ENCODE measurements at regions not wholly inside any gene's neighbourhood (a gene's known extent, or its start where the extent isn't known, plus 50 kb on each side); places are given as distances from the start of the nearest gene placed in this dataset.

GRCh38 chr4:53706422-53707032 is 115.2 kb upstream of the LNX1 start:
- peak in 2 of 3 donors; percentile 20 to 32 for DNase-seq
- no peaks in the 10 kb centered on the region for H3K9me3 ChIP-seq (replicated peaks in 1 of 2; ENCODE audit: control insufficient read depth in 1 of 2, insufficient read depth in 1 of 2, low read length in 2 of 2)
- no peak overlapping the region for H3K4me3 ChIP-seq (replicated peaks in 1 of 3; ENCODE audit: low read depth in 2 of 3, low read length in 3 of 3)
- Mint-ChIP-seq H3K27me3 (ENCODE audit: low read depth in 3 of 3) (peaks cover 0 to 3% (median 0%) of the 10 kb centered on the region in 3 donors), H3K9me3 (peaks cover 0 to 2% (median 0%) of the 10 kb centered on the region in 7 donors), H3K4me3 (no peak overlapping the region), H3K4me1 (peaks cover 17% of the 10 kb centered on the region), H3K27ac (no peak overlapping the region), H3K36me3 (no peaks in the 10 kb centered on the region)
- no peaks in the 10 kb centered on the region for H3K27me3 ChIP-seq (ENCODE audit: control insufficient read depth in 2 of 2, insufficient read depth in 2 of 2, low read length in 2 of 2)
- WGBS (ENCODE audit: insufficient coverage), result 76% methylated on average over 4 of the region's 8 CpGs
- no peaks in the 10 kb centered on the region for H4K20me1 ChIP-seq (ENCODE audit: insufficient read depth, low read length)
- no peaks in the 10 kb centered on the region for H3K36me3 ChIP-seq (replicated peaks in 1 of 2; ENCODE audit: control insufficient read depth in 1 of 2, insufficient read depth in 2 of 2, low read length in 2 of 2)
- intact Hi-C loops (cut with micrococcal nuclease), result no loop called here
- no peak overlapping the region for H2AFZ ChIP-seq (ENCODE audit: insufficient read depth, low read depth, low read length, poor library complexity, severe bottlenecking)
- H3K9ac ChIP-seq (ENCODE audit: insufficient read depth, low read length, poor library complexity, severe bottlenecking), result no peak overlapping the region
- TF ChIP-seq, protein P1, sequence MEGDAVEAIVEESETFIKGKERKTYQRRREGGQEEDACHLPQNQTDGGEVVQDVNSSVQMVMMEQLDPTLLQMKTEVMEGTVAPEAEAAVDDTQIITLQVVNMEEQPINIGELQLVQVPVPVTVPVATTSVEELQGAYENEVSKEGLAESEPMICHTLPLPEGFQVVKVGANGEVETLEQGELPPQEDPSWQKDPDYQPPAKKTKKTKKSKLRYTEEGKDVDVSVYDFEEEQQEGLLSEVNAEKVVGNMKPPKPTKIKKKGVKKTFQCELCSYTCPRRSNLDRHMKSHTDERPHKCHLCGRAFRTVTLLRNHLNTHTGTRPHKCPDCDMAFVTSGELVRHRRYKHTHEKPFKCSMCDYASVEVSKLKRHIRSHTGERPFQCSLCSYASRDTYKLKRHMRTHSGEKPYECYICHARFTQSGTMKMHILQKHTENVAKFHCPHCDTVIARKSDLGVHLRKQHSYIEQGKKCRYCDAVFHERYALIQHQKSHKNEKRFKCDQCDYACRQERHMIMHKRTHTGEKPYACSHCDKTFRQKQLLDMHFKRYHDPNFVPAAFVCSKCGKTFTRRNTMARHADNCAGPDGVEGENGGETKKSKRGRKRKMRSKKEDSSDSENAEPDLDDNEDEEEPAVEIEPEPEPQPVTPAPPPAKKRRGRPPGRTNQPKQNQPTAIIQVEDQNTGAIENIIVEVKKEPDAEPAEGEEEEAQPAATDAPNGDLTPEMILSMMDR (IDR thresholded peaks at IDR 0.05), result peak; percentile 61
- peaks cover 13 to 15% of the 10 kb centered on the region in 2 donors for H3K4me1 ChIP-seq (ENCODE audit: control insufficient read depth in 1 of 2, insufficient read depth in 2 of 2, low read length in 2 of 2)
- no peak overlapping the region for H3K27ac ChIP-seq (ENCODE audit: low read depth in 1 of 2, low read length in 2 of 2)
- no peak overlapping the region for H3K4me2 ChIP-seq (replicated peaks; ENCODE audit: extremely low read depth, low read length, poor library complexity, severe bottlenecking)
- H3K79me2 ChIP-seq (ENCODE audit: insufficient read depth, low read length), result no peaks in the 10 kb centered on the region

GRCh38 chr4:53705972-53706371 is 114.7 kb upstream of the LNX1 start:
- intact Hi-C loops (cut with micrococcal nuclease), result no loop called here
- WGBS (ENCODE audit: insufficient coverage), result 89% methylated on average over 4 of the region's 4 CpGs
- no peak overlapping the region for H3K4me2 ChIP-seq (replicated peaks; ENCODE audit: extremely low read depth, low read length, poor library complexity, severe bottlenecking)
- H3K27me3 Mint-ChIP-seq (ENCODE audit: low read depth in 3 of 3), result no peaks in the 10 kb centered on the region
- no peaks in the 10 kb centered on the region for H4K20me1 ChIP-seq (ENCODE audit: insufficient read depth, low read length)
- TF ChIP-seq, protein P1 (IDR thresholded peaks at IDR 0.05), result no peak
- H3K9ac ChIP-seq (ENCODE audit: insufficient read depth, low read length, poor library complexity, severe bottlenecking), result no peak overlapping the region
- no peak overlapping the region for H3K4me3 Mint-ChIP-seq
- peaks cover 21% of the 10 kb centered on the region for H3K4me1 Mint-ChIP-seq
- H3K27me3 ChIP-seq (ENCODE audit: control insufficient read depth in 2 of 2, insufficient read depth in 2 of 2, low read length in 2 of 2), result no peaks in the 10 kb centered on the region
- H2AFZ ChIP-seq (ENCODE audit: insufficient read depth, low read depth, low read length, poor library complexity, severe bottlenecking), result no peak overlapping the region
- H3K36me3 ChIP-seq (replicated peaks in 1 of 2; ENCODE audit: control insufficient read depth in 1 of 2, insufficient read depth in 2 of 2, low read length in 2 of 2), result no peaks in the 10 kb centered on the region
- H3K4me3 ChIP-seq (replicated peaks in 1 of 3; ENCODE audit: low read depth in 2 of 3, low read length in 3 of 3), result no peak overlapping the region
- H3K27ac ChIP-seq (ENCODE audit: low read depth in 1 of 2, low read length in 2 of 2), result no peak overlapping the region
- H3K4me1 ChIP-seq (ENCODE audit: control insufficient read depth in 1 of 2, insufficient read depth in 2 of 2, low read length in 2 of 2), result peaks cover 13 to 15% of the 10 kb centered on the region in 2 donors
- H3K9me3 Mint-ChIP-seq, result peaks cover 3 to 8% (median 5%) of the 10 kb centered on the region in 7 donors
- DNase-seq, result no peak
- H3K36me3 Mint-ChIP-seq, result peaks cover 0 to 4% of the 10 kb centered on the region in 2 donors
- H3K79me2 ChIP-seq (ENCODE audit: insufficient read depth, low read length), result no peaks in the 10 kb centered on the region
- no peak overlapping the region for H3K27ac Mint-ChIP-seq
- H3K9me3 ChIP-seq (replicated peaks in 1 of 2; ENCODE audit: control insufficient read depth in 1 of 2, insufficient read depth in 1 of 2, low read length in 2 of 2), result no peaks in the 10 kb centered on the region

All from CD14-positive monocyte (primary cell).